ENCODE measurements at regions not wholly inside any gene's neighbourhood (a gene's known extent, or its start where the extent isn't known, plus 50 kb on each side); places are given as distances from the start of the nearest gene placed in this dataset.

- no peak for ATAC-seq
- no peak for TF ChIP-seq PATZ1 (CRISPR knock-in tag; IDR thresholded peaks at IDR 0.05; ENCODE audit: borderline replicate concordance)
- no peak for TF ChIP-seq CREB5 (CRISPR knock-in tag; IDR thresholded peaks at IDR 0.05; ENCODE audit: low read depth)
- TF ChIP-seq ESRRG (CRISPR knock-in tag; IDR thresholded peaks at IDR 0.05), result no peak
- no peak for TF ChIP-seq TOX (CRISPR knock-in tag; IDR thresholded peaks at IDR 0.05; ENCODE audit: borderline replicate concordance)
- TF ChIP-seq BACH2 (CRISPR knock-in tag; IDR thresholded peaks at IDR 0.05; ENCODE audit: borderline replicate concordance), result no peak
- TF ChIP-seq CSRNP3 (CRISPR knock-in tag; IDR thresholded peaks at IDR 0.05), result no peak
- TF ChIP-seq POU6F1 (CRISPR knock-in tag; IDR thresholded peaks at IDR 0.05; ENCODE audit: borderline replicate concordance, low read depth), result no peak
- TF ChIP-seq PPARA (CRISPR knock-in tag; IDR thresholded peaks at IDR 0.05; ENCODE audit: borderline replicate concordance), result no peak
- TF ChIP-seq ZNF70 (CRISPR knock-in tag; IDR thresholded peaks at IDR 0.05), result no peak
- TF ChIP-seq TCF4 (CRISPR knock-in tag; IDR thresholded peaks at IDR 0.05; ENCODE audit: borderline replicate concordance), result no peak
Observed at GRCh38 chr2:145687442-145688134, 1167.7 kb upstream of the ZEB2 start.

GRCh38 chr2:145685383-145686050, 1165.6 kb upstream of the ZEB2 start:
- ATAC-seq, result no peak
- TF ChIP-seq TCF4 (CRISPR knock-in tag; IDR thresholded peaks at IDR 0.05; ENCODE audit: borderline replicate concordance) (no peak), POU6F1 (CRISPR knock-in tag; IDR thresholded peaks at IDR 0.05; ENCODE audit: borderline replicate concordance, low read depth) (no peak), RARB (CRISPR knock-in tag; IDR thresholded peaks at IDR 0.05) (no peak), ARNTL (CRISPR knock-in tag; IDR thresholded peaks at IDR 0.05; ENCODE audit: borderline replicate concordance, low read depth) (no peak), GLIS3 (CRISPR knock-in tag; IDR thresholded peaks at IDR 0.05) (no peak), BACH2 (CRISPR knock-in tag; IDR thresholded peaks at IDR 0.05; ENCODE audit: borderline replicate concordance) (no peak), TSHZ2 (CRISPR knock-in tag; IDR thresholded peaks at IDR 0.05) (no peak), CSRNP3 (CRISPR knock-in tag; IDR thresholded peaks at IDR 0.05) (no peak), PATZ1 (CRISPR knock-in tag; IDR thresholded peaks at IDR 0.05; ENCODE audit: borderline replicate concordance) (no peak), ESRRG (CRISPR knock-in tag; IDR thresholded peaks at IDR 0.05) (no peak)
